ENCODE measurements at regions not wholly inside any gene's neighbourhood (a gene's known extent, or its start where the extent isn't known, plus 50 kb on each side); places are given as distances from the start of the nearest gene placed in this dataset.

DNA sequence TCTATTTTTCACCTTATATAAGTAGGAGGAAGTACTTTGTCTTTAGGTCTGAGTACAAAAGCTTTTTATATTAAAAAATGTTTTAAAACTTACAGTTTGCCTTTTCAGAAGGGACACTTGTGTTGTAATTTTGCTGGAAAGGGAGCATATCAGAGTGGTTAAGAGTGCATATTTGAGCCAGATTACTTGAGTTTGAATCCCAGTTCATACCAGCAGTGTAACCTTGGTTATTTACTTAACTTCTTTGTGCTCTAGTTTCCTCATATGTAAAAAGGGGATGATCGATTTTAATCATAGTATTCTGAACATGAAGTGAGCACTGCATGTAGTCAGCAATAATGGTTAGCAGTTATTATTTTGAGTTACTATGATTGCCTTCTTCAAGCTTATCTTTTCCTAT, 78.3 kb upstream of the SLC4A4 start:
- no peak for TF ChIP-seq POLR2A (IDR thresholded peaks at IDR 0.05)
- no peak for TF ChIP-seq EP300 (IDR thresholded peaks at IDR 0.05)
- TF ChIP-seq, protein P1, sequence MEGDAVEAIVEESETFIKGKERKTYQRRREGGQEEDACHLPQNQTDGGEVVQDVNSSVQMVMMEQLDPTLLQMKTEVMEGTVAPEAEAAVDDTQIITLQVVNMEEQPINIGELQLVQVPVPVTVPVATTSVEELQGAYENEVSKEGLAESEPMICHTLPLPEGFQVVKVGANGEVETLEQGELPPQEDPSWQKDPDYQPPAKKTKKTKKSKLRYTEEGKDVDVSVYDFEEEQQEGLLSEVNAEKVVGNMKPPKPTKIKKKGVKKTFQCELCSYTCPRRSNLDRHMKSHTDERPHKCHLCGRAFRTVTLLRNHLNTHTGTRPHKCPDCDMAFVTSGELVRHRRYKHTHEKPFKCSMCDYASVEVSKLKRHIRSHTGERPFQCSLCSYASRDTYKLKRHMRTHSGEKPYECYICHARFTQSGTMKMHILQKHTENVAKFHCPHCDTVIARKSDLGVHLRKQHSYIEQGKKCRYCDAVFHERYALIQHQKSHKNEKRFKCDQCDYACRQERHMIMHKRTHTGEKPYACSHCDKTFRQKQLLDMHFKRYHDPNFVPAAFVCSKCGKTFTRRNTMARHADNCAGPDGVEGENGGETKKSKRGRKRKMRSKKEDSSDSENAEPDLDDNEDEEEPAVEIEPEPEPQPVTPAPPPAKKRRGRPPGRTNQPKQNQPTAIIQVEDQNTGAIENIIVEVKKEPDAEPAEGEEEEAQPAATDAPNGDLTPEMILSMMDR (IDR thresholded peaks at IDR 0.05): no peak
